Muscle layer of duodenum (tissue), 2 donors: ENCODE measurements at regions not wholly inside any gene's neighbourhood (a gene's known extent, or its start where the extent isn't known, plus 50 kb on each side); places are given as distances from the start of the nearest gene placed in this dataset.
A peak's percentile ranks its signal among the peaks of the same experiment; 100 is the strongest.
"Not testable (repeated sequence)": the region's sequence is repeated elsewhere in the genome, so short reads cannot be mapped to it uniquely, and the experiment has no call there.

Experiments
- H3K27ac ChIP-seq: one replicate; pipeline ENCODE4 v1.7.0; 2013; ENCODE audit warnings: mild to moderate bottlenecking, low read length
- H3K27me3 ChIP-seq: one replicate; pipeline ENCODE4 v1.7.0; 2013; ENCODE audit warnings: low read depth, mild to moderate bottlenecking, control low read depth, low read length
- H3K36me3 ChIP-seq, 2 donors: one replicate each; pipeline ENCODE4 v1.7.0; 2013; ENCODE audit warnings: low read length in 2 of 2, control low read depth in 1 of 2, mild to moderate bottlenecking in 1 of 2; ENCODE audit not compliant: insufficient read depth in 2 of 2, control insufficient read depth in 1 of 2
- H3K4me1 ChIP-seq, 2 donors: one replicate each; pipeline ENCODE4 v1.7.0; 2013; ENCODE audit warnings: low read length in 2 of 2, mild to moderate bottlenecking in 2 of 2, control low read depth in 1 of 2, moderate library complexity in 1 of 2; ENCODE audit not compliant: insufficient read depth in 2 of 2, control insufficient read depth in 1 of 2
- H3K4me3 ChIP-seq, 2 donors: one replicate each; pipeline ENCODE4 v1.7.0; 2013; ENCODE audit warnings: low read length in 2 of 2, low read depth in 1 of 2, mild to moderate bottlenecking in 1 of 2
- H3K9me3 ChIP-seq, 2 donors: one replicate each; pipeline ENCODE4 v1.7.0; 2013; ENCODE audit warnings: low read length in 2 of 2, control low read depth in 1 of 2, mild to moderate bottlenecking in 1 of 2; ENCODE audit not compliant: control insufficient read depth in 1 of 2
- donor health status: healthy.

- Histone ChIP-seq H3K4me3 (no peak overlapping the region), H3K27ac (no peak overlapping the region), H3K27me3 (no peaks in the 10 kb centered on the region), H3K9me3 (no peaks in the 10 kb centered on the region), H3K36me3 (no peaks in the 10 kb centered on the region), H3K4me1 (peaks cover 0 to 12% of the 10 kb centered on the region in 2 donors)
Measured at GRCh38 chr6:37078814-37079213, 73.4 kb downstream of the FGD2 start.

- Histone ChIP-seq H3K27ac (no peak overlapping the region), H3K4me1 (peaks cover 0 to 13% of the 10 kb centered on the region in 2 donors), H3K4me3 (no peak overlapping the region), H3K36me3 (no peaks in the 10 kb centered on the region), H3K27me3 (no peaks in the 10 kb centered on the region), H3K9me3 (no peaks in the 10 kb centered on the region)
Measured at GRCh38 chr6:37081042-37081607, 75.7 kb downstream of the FGD2 start.

DNA sequence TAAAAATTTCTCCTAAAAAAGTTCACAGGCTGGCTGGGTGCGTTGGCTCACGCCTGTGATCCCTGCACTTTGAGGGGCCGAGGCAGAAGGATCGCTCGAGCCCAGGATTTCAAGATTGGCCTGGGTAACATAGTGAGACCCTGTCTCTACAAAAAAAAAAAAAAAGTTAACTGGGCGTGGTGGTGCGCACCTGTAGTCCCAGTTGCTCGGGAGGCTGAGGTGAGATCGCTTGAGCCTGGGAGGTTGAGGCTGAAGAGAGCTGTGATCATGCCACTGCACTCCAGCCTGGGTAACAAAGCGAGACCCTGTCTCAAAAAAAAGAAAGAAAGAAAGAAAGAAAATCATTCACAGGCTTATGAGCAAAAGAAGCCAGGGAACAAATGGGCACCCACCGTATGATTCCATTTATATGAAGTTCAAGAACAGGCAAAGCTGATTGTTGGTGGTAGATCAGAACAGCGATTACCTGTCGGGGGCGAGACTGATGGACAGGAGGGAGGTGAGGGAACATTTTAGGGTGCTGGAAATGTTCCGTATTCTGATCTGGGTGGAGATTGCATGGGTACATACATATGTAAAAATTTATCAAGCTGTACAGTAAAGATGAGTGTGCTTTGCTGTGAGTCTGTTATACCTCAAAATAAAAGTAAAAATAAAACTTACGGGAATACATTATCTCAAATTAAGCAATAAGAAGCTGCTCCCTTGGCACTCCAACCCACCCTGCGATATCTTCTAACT is 77.1 kb downstream of the FGD2 start:
- H3K4me1 ChIP-seq: peaks cover 0 to 11% of the 10 kb centered on the region in 2 donors
- H3K27ac ChIP-seq: peak overlapping the region; percentile 43
- H3K9me3 ChIP-seq: no peaks in the 10 kb centered on the region
- H3K4me3 ChIP-seq: no peak overlapping the region
- H3K27me3 ChIP-seq: no peaks in the 10 kb centered on the region
- no peaks in the 10 kb centered on the region for H3K36me3 ChIP-seq

GRCh38 chr6:37083243-37084138 is 78.0 kb downstream of the FGD2 start:
- peaks cover 0 to 6% of the 10 kb centered on the region in 2 donors for H3K4me1 ChIP-seq
- no peak overlapping the region for H3K4me3 ChIP-seq
- H3K36me3 ChIP-seq: no peaks in the 10 kb centered on the region
- no peaks in the 10 kb centered on the region for H3K27me3 ChIP-seq
- no peaks in the 10 kb centered on the region for H3K9me3 ChIP-seq
- peak overlapping the region; percentile 43 for H3K27ac ChIP-seq

DNA sequence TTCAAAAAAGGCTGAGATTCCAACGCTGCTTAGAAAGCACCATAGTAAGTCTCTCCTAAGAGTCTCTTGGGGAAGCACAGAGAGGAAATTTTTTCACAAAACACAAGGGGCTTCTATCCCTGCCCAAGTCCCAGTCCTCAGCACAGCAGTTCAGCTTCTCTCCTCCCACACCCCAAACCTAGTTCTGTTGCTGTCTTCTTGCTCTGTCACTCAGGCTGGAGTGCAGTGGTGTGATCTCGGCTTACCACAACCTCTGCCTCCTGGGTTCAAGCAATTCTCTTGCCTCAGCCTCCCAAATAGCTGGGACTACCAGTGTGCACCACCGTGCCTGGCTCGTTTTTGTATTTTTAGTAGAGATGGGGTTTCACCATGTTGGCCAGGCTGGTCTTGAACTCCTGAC is 79.2 kb downstream of the FGD2 start:
- H3K4me1 ChIP-seq, H3K9me3 ChIP-seq, H3K27me3 ChIP-seq, H3K36me3 ChIP-seq, H3K4me3 ChIP-seq, H3K27ac ChIP-seq: not testable (repeated sequence)

GRCh38 chr6:37085198-37085597 is 79.7 kb downstream of the FGD2 start:
- Histone ChIP-seq H3K9me3 (no peaks in the 10 kb centered on the region), H3K4me3 (no peak overlapping the region), H3K27ac (no peak overlapping the region), H3K36me3 (no peaks in the 10 kb centered on the region), H3K4me1 (peaks cover 0 to 6% of the 10 kb centered on the region in 2 donors), H3K27me3 (no peaks in the 10 kb centered on the region)

- no peaks in the 10 kb centered on the region for H3K27me3 ChIP-seq
- no peak overlapping the region for H3K4me3 ChIP-seq
- no peaks in the 10 kb centered on the region for H3K9me3 ChIP-seq
- peaks cover 0 to 5% of the 10 kb centered on the region in 2 donors for H3K4me1 ChIP-seq
- no peak overlapping the region for H3K27ac ChIP-seq
- no peaks in the 10 kb centered on the region for H3K36me3 ChIP-seq
Measured at GRCh38 chr6:37088897-37089296, 81.1 kb upstream of the PIM1 start.

DNA sequence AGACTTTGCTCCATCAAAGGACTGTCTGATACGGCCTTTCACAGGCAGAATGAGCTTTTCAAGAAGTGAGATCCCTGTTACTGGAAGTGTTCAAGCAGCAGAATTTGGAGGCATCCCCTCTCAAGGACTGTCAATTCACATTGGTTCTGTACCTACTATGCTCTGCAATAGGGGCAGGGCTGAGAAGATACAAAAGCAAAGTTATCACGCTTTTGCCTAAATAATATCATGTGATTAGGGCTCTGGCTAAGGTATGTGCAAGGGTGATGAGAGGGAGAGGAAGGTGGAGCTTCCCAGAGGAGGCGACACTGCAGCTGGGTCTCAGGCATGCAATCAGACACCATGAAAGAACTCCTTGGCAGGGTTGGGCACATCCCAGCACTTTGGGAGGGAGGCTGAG is 80.2 kb upstream of the PIM1 start:
- Histone ChIP-seq H3K4me1 (peaks cover 0 to 5% of the 10 kb centered on the region in 2 donors), H3K9me3 (no peaks in the 10 kb centered on the region), H3K36me3 (no peaks in the 10 kb centered on the region), H3K27ac (no peak overlapping the region), H3K27me3 (no peaks in the 10 kb centered on the region), H3K4me3 (no peak overlapping the region)

- H3K27me3 ChIP-seq, H3K4me3 ChIP-seq, H3K27ac ChIP-seq, H3K9me3 ChIP-seq, H3K4me1 ChIP-seq, H3K36me3 ChIP-seq: not testable (repeated sequence)
Measured at GRCh38 chr6:37091104-37091503, 78.8 kb upstream of the PIM1 start.

GRCh38 chr6:37091586-37091985 is 78.4 kb upstream of the PIM1 start:
- not testable (repeated sequence) for H3K36me3 ChIP-seq, H3K27me3 ChIP-seq, H3K4me3 ChIP-seq, H3K9me3 ChIP-seq, H3K4me1 ChIP-seq, H3K27ac ChIP-seq

DNA sequence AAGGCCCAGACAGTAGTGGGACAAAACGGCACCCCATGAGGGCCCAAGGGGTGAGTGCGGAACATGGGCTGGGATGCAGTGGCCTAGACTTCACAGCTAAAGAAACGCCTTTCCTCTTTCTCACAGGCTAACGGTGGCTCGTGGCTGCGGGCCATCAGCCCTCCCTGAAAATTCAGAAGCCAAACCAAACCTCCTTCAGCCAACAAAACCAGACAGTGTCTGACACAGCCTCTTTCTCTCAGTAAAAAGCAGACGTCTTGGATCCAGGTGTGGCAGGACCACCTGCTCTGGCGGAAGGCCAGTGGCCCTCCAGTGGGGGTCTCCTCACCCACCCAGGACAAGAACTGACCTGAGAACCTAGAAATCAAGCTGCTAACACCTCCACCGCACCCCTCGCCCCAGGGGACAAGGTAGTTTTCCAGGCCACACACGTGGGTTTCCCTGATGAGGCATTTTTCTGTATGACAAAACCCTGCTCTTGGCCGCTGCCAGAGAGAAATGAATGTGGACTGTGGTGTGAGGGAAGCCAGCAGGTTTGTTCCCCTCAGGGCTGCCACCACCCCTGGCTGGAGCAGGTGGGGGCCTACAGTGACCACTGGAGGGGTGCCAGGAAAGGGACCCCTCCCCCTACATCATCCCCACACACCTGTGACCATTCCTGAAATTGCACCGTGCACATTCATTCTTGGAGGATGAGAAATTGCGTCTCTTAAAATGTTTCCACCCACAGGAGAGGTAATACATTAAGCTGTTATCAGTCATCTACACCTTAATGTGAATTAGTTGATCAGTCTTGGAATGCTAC is 76.8 kb upstream of the PIM1 start:
- no peak overlapping the region for H3K27ac ChIP-seq
- H3K4me3 ChIP-seq: no peak overlapping the region
- no peaks in the 10 kb centered on the region for H3K27me3 ChIP-seq
- H3K4me1 ChIP-seq: peaks cover 0 to 5% of the 10 kb centered on the region in 2 donors
- H3K36me3 ChIP-seq: no peaks in the 10 kb centered on the region
- H3K9me3 ChIP-seq: no peaks in the 10 kb centered on the region
